ENCODE measurements at regions not wholly inside any gene's neighbourhood (a gene's known extent, or its start where the extent isn't known, plus 50 kb on each side); places are given as distances from the start of the nearest gene placed in this dataset.

DNA sequence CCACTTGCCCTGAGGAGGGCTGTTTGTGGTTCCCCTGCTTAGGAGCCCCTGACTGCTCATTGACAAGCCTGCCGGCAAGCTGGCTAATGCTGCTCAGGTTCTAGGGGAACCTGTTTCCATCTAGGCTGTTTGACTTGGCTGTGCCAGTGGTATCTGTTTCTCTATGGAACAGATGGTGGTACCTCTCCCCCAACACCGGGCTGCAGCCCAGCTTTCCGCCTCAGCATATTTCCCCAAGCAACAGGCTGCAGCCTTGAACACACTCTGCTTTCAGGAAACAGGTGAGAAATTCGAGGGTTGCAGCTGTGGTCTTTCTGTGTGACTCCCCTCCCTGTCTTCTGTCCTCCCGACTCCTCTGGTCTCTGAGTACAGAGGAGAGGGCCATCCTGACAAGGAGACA is 132.3 kb downstream of the TMEM132E start:
- DNase-seq (ENCODE audit: low spot score) = no peak

DNA sequence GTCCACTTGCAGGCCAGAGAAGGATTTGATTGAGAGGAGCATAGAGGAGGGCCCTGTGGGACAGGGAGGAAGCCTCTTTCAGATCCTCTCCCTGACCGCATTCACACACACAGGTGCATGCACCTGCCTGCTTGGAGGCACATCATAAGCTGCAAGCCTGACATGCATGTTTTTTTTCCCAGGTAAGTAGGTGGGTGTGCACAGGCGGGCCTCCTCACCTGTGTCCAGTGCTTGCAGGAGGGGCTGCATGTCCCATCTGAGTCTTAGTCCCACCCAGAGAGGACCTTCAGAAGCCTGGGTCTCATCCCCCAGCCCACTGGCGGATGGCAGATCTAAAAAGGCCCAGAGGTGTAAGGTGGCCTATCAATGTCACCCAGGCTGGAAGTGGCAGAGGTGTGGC is 130.8 kb downstream of the TMEM132E start:
- DNase-seq (ENCODE audit: low spot score) = no peak

DNA sequence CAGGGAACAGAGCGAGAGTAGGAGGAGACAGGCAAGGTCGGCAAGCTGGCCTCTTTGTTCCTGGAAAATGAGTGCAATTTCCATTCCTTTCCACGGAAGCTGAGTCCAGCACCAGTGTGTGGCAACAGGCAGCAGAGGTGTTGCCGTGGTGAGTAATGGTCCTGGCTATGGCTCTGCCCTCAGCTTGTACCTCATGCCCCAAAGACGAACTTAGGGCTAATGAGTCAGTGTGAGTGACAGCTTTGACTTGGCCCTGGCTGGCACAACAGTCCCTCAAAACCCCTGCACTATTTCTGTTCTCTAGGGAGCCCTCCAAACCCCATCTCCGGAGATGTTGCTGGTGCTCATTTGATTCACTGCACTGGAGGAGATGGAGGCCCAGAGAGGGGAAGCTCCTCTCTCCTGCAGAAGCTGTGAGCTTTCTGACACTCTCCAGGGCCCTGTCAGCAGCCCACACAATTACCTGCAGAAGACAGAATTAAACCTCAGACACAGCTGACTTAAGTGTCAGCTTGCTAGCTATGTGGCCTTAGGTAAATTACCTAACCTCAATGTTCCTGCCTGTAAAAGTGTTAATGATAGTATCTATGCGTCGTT is 129.9 kb downstream of the TMEM132E start:
- no peak for DNase-seq (ENCODE audit: low spot score)

DNA sequence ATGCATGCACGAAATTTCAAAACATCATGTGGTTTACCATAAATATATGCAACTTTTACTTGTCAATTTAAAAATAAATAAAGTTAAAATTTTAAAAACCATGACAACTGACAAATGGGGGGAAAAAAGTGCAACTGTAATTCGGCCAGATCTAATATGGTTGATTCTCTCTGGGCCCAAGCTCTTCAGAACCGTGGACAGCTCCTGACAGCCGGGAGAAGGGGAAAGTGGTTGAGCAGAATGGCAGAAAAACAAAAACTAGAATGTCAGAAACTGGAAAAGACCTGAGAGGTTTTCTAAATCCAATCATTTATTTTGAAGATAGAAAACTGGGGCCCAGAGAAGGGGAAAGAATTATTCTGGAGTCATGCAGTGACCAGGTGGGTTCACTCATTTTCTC is 126.6 kb downstream of the TMEM132E start:
- DNase-seq (ENCODE audit: low spot score) = no peak

DNA sequence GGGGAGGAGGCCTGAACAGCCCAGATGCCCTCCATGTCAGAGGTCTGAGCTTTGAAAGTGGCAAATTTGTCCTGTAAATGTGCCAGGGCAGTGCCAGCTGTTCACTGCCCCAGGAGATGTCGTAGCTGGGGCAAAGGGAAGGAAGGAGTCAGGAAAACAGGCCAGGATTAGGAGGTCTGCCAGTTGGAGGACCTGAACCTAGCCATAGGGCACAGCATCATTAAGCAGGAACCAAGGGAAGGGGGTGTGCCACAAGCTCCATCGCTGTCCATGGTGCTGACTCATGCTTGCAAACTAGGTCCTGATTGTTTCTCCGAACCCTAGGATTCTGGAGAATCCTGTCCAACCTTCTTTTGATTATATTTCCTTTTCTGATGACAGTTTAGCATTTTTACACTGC is 124.2 kb downstream of the TMEM132E start:
- peak; percentile 39 for DNase-seq (ENCODE audit: low spot score)

DNA sequence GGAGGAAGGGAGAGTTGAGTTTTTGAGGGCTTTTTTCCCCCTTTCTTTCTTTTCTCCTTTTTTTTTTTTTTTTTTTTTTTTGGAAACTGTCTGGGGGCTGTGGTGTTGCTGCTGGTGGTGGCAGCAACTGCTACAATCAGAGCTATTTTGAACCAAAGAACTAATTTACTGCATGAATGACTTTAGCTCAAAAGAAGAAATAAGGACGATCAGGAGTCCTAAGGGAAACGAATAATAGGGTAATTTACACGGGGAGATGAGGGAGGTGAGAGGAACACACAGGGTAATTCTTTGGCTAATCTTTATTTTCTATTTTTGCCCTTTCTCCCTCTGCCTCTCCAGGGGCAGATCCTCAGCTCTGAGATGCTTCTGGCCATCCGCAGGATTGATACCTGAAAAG is 119.8 kb downstream of the TMEM132E start:
- DNase-seq (ENCODE audit: low spot score) = no peak

DNA sequence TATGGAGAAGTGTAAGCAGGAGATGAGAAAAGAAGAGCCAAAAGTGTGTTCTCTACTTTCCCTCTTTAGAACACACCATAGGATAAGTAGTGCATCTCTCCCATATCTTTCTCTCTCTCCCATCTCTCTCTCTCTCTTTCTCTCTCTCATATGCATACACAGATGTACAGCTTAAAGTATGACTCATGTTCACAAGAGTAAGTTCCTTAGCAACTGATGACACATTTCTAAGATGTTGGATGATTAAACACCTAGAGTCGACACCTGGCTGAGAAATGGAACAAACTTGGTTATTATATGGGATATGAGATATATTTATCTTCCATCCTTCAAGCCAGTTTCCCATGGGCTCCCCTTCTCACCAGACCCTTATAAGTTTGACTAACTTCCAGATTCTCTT is 113.5 kb downstream of the TMEM132E start:
- no peak for DNase-seq (ENCODE audit: low spot score)
